Stomach smooth muscle (tissue), 2 donors: ENCODE measurements at regions not wholly inside any gene's neighbourhood (a gene's known extent, or its start where the extent isn't known, plus 50 kb on each side); places are given as distances from the start of the nearest gene placed in this dataset.
"Not testable (repeated sequence)": the region's sequence is repeated elsewhere in the genome, so short reads cannot be mapped to it uniquely, and the experiment has no call there.

Source experiments
- H3K27ac ChIP-seq: one replicate; pipeline ENCODE4 v1.7.0; 2013; ENCODE audit warnings: mild to moderate bottlenecking, low read length, inconsistent platforms
- H3K27me3 ChIP-seq, 2 donors: one replicate each; pipeline ENCODE4 v1.7.0; 2013; ENCODE audit warnings: low read length in 2 of 2; ENCODE audit not compliant: insufficient read depth in 2 of 2, control insufficient read depth in 1 of 2
- H3K36me3 ChIP-seq, 2 donors: one replicate each; pipeline ENCODE4 v1.7.0; 2013; ENCODE audit warnings: low read length in 2 of 2; ENCODE audit not compliant: control insufficient read depth in 2 of 2, insufficient read depth in 2 of 2
- H3K4me1 ChIP-seq: one replicate; pipeline ENCODE4 v1.7.0; 2013; ENCODE audit warnings: low read length; ENCODE audit not compliant: control insufficient read depth, insufficient read depth
- H3K4me3 ChIP-seq, 2 donors: one replicate each; pipeline ENCODE4 v1.7.0; 2013; ENCODE audit warnings: low read length in 2 of 2
- H3K9ac ChIP-seq, 2 donors: one replicate each; pipeline ENCODE4 v1.7.0; 2013; ENCODE audit warnings: low read length in 2 of 2, mild to moderate bottlenecking in 1 of 2
- H3K9me3 ChIP-seq, 2 donors: one replicate each; pipeline ENCODE4 v1.7.0; 2013; ENCODE audit warnings: low read length in 2 of 2; ENCODE audit not compliant: control insufficient read depth in 2 of 2
- donor health status: healthy.
- donor health status: Pancreatic carcinoma.

DNA sequence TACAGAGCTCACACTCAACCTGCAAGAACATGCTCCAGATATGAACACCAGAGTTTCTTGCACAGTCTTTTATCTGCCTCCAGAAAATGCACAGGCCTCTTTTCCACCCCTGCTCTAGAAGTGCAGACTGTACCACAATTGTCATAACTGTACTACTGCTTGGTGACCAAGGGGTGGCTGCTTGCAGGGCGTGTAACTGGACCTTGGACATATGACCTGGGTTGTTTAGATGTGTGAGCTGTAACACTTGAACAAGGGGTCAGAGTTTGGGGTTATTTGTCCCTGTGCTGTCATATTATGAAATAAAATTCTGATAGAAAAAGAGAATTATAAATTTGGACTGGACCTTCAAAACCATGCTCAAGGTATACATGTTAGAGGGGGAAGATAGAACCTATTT is 1185.5 kb downstream of the FAM181B start:
- Histone ChIP-seq H3K9me3 (no peaks in the 10 kb centered on the region), H3K4me1 (no peaks in the 10 kb centered on the region), H3K27me3 (no peaks in the 10 kb centered on the region), H3K4me3 (no peak overlapping the region), H3K9ac (no peak overlapping the region), H3K36me3 (no peaks in the 10 kb centered on the region), H3K27ac (no peak overlapping the region)

DNA sequence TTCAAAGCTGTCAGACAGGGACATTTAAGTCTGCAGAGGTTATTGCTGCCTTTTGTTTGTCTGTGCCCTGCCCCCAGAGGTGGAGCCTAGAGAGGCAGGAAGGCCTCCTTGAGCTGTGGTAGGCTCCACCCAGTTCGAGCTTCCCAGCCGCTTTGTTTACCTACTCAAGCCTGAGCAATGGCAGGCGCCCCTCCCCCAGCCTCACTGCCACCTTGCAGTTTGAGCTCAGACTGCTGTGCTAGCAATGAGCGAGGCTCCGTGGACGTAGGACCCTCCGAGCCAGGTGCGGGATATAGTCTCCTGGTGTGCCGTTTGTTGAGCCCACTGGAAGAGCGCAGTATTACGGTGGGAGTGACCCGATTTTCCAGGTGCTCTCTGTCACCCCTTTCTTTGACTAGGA is 1193.9 kb downstream of the FAM181B start:
- H3K9ac ChIP-seq = not testable (repeated sequence)

DNA sequence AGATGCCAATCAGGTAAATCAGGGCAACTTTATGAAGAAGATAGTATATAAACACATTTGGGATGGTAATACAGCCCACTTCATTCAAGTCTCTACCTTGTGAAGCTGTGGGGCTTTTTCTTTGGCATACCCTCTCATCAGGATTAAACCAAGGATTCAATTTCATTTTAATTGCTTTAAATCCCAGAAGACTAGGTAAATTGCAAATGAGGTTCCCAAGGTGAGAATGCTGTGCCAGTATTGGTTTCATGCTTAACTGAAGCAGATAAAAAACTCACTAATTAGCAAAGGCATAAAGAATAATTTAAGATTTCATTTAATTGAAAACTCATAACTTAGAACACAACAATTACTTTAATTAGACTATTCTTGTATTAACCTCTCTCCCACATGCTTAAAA is 1218.1 kb downstream of the FAM181B start:
- no peaks in the 10 kb centered on the region for H3K9me3 ChIP-seq
- H3K27me3 ChIP-seq = no peaks in the 10 kb centered on the region
- H3K4me1 ChIP-seq = no peaks in the 10 kb centered on the region
- no peak overlapping the region for H3K4me3 ChIP-seq
- no peak overlapping the region for H3K27ac ChIP-seq
- H3K36me3 ChIP-seq = no peaks in the 10 kb centered on the region
- H3K9ac ChIP-seq = no peak overlapping the region

More for the DNA sequence above, 1193.9 kb downstream of the FAM181B start:
- not testable (repeated sequence) for H3K4me3 ChIP-seq, H3K9me3 ChIP-seq, H3K4me1 ChIP-seq, H3K27ac ChIP-seq, H3K36me3 ChIP-seq, H3K27me3 ChIP-seq

DNA sequence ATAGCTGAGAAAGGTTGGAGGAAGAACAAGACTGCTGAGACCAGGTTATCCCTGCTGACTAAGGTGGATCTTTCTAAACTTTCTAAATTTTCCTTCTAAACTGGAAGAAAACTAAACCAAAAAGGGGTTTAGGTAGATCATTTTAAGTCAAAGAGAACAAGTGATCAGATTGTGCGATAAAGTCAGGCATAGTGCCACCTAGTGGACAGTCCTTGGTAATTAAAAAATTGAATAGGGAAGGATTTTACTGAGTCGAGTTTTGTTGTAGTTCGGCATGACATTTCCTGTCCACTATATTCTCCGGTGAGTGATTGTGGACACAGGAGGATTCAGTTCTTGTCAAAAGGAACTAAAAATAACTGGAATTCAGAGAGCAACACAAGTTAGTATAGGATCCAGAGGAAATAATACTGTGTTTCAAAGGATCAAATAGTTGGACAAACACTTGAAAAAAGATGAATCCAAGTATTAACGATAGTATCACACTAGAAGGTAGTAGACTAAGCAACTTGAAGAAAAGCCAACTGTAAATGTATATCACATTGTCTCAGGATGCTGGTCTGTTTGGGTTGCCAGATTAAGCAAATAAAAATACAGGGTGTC is 1236.4 kb downstream of the FAM181B start:
- no peaks in the 10 kb centered on the region for H3K36me3 ChIP-seq

DNA sequence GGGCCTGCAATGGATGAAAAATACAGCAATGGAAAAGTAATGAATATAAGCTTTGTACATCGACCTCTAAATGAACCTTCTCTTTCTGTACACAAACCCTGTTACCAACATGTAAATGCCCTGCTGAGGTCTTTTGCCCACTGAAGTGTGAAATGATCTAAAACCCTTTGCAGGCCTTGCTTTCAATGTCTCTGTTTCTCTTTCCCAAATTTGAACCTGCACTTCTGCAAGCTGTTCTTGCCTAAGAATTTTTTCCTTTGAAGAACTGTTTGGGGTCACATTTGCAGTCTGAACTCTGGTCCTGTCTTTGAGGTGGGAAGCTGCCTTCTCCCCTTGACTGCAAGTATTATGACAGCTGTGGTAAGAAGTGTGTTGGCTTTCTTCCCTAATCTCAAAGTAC is 1237.1 kb downstream of the FAM181B start:
- Histone ChIP-seq H3K4me3 (no peak overlapping the region), H3K4me1 (no peaks in the 10 kb centered on the region), H3K9ac (no peak overlapping the region), H3K27ac (no peak overlapping the region), H3K9me3 (no peaks in the 10 kb centered on the region), H3K27me3 (no peaks in the 10 kb centered on the region), H3K36me3 (no peaks in the 10 kb centered on the region)

More for the DNA sequence above, 1236.4 kb downstream of the FAM181B start:
- Histone ChIP-seq H3K4me3 (no peak overlapping the region), H3K27me3 (no peaks in the 10 kb centered on the region), H3K9me3 (no peaks in the 10 kb centered on the region), H3K27ac (no peak overlapping the region), H3K4me1 (no peaks in the 10 kb centered on the region), H3K9ac (no peak overlapping the region)

DNA sequence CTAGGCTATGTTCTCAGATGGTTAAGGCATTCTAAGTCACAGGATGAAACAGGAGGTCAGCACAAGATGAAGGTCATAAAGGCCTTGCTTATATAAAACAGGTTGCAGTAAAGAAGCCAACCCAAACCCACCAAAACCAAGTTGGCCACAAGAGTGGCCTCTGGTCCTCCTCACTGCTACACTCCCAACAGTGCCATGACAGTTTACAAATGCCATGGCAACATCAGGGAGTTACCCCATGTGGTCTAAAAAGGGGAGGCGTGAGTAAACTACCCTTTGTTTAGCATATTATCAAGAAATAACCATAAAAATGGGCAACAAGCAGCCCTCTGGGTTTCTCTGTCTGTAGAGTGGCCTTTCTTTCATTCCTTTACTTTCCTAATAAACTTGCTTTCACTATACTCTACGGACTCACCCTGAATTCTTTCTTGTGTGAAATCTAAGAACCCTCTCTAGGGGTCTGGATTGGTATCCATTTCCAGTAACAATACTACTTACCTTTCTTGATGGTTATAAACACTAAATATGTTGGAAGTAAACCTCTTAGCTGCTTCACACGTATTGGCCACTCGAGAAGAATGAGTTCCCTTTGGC is 1237.9 kb downstream of the FAM181B start:
- H3K27me3 ChIP-seq = no peaks in the 10 kb centered on the region
- H3K4me3 ChIP-seq = no peak overlapping the region
- no peaks in the 10 kb centered on the region for H3K36me3 ChIP-seq
- no peaks in the 10 kb centered on the region for H3K9me3 ChIP-seq
- H3K9ac ChIP-seq = no peak overlapping the region
- no peaks in the 10 kb centered on the region for H3K4me1 ChIP-seq
- H3K27ac ChIP-seq = no peak overlapping the region

DNA sequence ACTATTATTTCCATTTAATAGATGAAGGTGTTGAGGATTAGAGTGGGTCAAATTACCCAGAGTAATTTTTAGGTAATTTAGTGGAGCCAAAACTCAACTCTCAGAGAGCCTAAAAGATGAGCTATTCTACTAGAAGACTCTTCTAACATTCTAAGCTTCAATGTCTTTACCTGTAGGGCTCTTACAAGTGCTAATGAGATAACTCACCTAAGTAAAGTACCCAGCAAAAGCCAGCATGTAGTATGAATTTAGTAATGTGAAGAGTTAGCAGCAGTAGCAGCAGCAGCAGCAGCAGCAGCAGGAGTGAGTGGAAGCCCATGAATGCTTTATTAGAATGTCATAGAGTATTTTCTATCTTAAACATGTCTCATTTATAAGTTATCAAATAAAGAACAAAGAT is 1239.2 kb downstream of the FAM181B start:
- no peak overlapping the region for H3K4me3 ChIP-seq
- H3K9ac ChIP-seq = no peak overlapping the region
- H3K27ac ChIP-seq = no peak overlapping the region
- H3K27me3 ChIP-seq = no peaks in the 10 kb centered on the region
- H3K36me3 ChIP-seq = no peaks in the 10 kb centered on the region
- H3K4me1 ChIP-seq = no peaks in the 10 kb centered on the region
- H3K9me3 ChIP-seq = no peaks in the 10 kb centered on the region

DNA sequence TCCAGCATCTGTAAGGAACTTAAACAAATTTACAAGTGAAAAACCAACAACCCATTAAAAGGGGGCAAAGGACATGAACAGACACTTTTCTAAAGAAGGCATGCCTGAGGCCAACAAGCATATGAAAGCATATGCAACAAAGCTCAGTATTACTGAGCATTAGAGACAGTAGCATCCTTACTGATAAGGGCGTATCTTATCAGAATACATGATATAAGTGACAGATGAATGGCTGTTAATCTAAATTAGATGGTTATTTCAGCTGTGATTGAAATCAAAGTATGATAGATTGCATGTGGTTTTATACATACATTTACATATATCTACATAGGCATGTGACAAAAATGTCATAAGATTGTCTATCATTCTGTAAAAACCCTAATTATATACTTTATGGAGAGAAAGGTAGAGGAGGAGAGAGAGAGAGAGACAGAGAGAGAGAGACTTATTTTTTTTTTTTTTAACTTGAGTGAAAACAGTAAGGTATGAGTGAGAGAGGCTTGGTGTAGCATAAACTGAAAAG is 1240.7 kb downstream of the FAM181B start:
- H3K36me3 ChIP-seq = no peaks in the 10 kb centered on the region
- no peak overlapping the region for H3K4me3 ChIP-seq
- H3K27ac ChIP-seq = no peak overlapping the region
- H3K9ac ChIP-seq = no peak overlapping the region
- no peaks in the 10 kb centered on the region for H3K4me1 ChIP-seq
- no peaks in the 10 kb centered on the region for H3K27me3 ChIP-seq
- H3K9me3 ChIP-seq = no peaks in the 10 kb centered on the region

DNA sequence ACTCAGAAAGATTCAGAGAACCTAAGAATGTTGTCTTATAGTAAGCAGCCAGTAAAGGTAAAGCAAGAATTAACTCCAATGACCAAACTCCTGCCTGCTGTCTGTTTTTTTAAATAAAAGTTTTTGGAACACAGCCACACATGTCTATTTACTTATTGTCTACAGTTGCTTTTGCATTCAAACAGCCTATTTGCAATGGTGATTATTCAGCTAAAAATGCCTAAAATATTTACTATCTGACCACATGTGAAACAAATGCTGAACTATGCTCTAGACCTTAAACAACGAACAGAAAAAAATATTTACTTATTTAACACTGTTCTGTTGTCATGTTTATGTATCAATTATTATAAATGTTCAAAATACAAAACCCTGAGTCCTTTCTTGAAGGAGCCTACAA is 1246.6 kb downstream of the FAM181B start:
- no peaks in the 10 kb centered on the region for H3K9me3 ChIP-seq
- H3K4me1 ChIP-seq = no peaks in the 10 kb centered on the region

DNA sequence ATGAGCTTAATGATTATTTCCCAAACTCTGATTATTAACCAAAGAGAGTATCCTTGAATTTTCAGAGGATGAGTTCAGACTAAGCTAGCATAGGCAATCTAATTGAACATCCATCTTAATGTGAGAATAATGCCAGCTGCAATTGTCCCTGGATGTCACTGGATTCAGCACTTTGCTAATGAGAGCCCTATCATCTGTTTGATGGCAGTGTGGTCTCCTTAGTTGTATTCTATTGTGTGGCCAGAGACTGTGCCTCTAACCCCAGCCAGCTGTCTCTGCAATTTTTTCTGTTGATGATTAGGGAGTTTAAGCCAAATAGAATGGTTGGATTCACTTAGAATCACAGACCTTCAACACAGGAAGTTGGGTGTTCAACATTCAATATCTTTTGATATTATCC is 1249.5 kb downstream of the FAM181B start:
- no peaks in the 10 kb centered on the region for H3K27me3 ChIP-seq
- no peaks in the 10 kb centered on the region for H3K4me1 ChIP-seq
- no peaks in the 10 kb centered on the region for H3K36me3 ChIP-seq
- no peak overlapping the region for H3K27ac ChIP-seq
- H3K9ac ChIP-seq = no peak overlapping the region
- H3K9me3 ChIP-seq = no peaks in the 10 kb centered on the region
- no peak overlapping the region for H3K4me3 ChIP-seq

More for the DNA sequence above, 1246.6 kb downstream of the FAM181B start:
- Histone ChIP-seq H3K27me3 (no peaks in the 10 kb centered on the region), H3K9ac (no peak overlapping the region), H3K36me3 (no peaks in the 10 kb centered on the region), H3K27ac (no peak overlapping the region), H3K4me3 (no peak overlapping the region)

DNA sequence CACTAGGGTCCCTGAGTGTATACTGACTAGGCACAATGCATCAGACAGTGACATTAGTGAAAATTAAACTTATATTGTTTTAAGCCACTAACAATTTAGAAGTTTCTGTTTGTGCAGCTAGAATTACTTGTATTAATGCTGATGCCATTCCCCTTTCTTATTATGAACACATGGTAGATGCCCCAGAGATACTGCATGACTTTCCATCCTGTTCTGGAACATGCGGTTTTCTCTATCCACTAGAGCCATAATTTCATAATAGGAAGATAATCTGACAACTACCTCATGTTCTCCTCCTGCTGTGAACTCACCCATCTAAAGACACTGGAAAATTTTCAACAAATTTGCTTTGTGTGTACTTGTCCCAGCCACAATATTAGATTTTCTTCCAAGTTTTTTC is 1256.4 kb downstream of the FAM181B start:
- no peaks in the 10 kb centered on the region for H3K4me1 ChIP-seq
- H3K36me3 ChIP-seq = no peaks in the 10 kb centered on the region
- no peak overlapping the region for H3K9ac ChIP-seq
- H3K27me3 ChIP-seq = no peaks in the 10 kb centered on the region
- no peak overlapping the region for H3K4me3 ChIP-seq
- no peak overlapping the region for H3K27ac ChIP-seq
- no peaks in the 10 kb centered on the region for H3K9me3 ChIP-seq
